Limb (tissue), 2 donors: ENCODE measurements at regions not wholly inside any gene's neighbourhood (a gene's known extent, or its start where the extent isn't known, plus 50 kb on each side); places are given as distances from the start of the nearest gene placed in this dataset.

ENCODE experiments used
- DNase-seq, 2 donors: peaks; one replicate each; pipeline ENCODE4 v3.0.0-alpha.2; 2016; ENCODE audit errors: extremely low spot score in 2 of 2

DNA sequence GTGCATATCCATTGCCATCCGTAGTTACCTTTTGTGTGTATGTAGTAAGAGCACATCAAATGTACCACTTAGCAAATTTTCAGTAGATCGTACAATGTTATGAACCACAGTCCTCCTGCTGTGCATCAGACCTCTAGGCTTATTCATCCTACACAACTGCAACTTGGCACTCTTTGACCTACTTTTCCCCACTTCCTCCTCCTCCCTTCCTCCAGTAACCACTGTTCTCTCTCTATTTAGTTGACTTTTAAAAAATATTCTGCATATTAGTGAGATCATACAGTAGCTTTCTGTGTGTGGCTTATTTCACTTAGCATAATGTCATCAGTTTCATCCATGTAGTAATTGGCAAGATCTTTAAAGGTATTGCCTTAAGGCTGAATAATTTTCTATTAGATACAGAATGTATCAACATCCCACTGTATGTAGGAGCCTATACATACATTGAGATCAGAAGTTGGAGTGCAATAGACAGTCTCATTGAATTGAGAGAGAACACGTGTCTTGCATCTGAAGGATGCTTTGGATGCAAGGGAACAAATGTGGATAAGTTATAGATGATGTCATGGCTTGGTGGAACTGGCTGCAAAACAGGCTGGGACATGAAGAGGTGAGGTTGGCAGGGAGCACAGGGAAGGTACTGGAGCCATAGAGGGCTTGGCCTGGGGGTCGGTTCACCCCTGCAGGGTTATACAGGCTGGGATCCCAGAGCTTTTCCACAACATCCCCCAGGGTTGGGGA, 83.0 kb upstream of the FAM180A start:
- DNase-seq = no peak

DNA sequence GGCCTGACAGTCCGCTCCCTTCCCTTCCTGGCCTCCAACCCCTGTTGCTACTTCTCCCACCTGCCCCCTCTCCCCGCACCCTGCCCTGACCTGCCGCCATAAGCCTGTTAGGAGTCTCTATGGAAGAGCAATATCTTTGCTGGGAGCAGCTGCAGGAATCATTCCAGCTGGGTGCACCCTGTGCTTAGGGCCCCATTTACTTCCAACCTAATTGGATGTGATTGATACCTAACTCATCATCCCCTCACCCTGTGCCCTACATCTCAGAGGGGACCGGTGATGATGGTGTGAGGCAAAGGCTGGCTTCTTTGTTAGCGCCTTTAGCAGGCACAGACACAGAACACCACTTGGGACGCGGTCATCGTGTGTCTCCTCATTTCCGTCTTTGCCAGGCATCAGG, 80.0 kb upstream of the FAM180A start:
- no peak for DNase-seq

DNA sequence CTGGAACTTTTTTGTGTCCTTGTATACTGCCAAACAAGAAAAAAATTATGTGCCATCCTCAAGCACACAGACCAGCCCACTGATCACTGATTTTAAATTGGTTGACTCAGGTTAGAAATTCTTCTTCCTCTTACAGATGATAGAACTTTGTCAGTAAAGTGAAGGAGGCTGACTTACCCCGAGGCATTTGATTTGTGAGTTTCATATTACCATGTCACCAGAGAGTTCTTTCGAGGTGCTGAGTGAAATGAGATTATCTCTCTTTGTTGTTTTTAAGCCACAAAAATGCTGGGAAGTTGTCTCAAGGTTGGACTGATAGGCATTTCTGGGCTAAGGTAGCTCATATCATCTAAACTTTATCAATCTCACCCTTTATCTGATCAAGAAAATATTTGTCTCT, 78.8 kb upstream of the FAM180A start:
- DNase-seq = no peak

DNA sequence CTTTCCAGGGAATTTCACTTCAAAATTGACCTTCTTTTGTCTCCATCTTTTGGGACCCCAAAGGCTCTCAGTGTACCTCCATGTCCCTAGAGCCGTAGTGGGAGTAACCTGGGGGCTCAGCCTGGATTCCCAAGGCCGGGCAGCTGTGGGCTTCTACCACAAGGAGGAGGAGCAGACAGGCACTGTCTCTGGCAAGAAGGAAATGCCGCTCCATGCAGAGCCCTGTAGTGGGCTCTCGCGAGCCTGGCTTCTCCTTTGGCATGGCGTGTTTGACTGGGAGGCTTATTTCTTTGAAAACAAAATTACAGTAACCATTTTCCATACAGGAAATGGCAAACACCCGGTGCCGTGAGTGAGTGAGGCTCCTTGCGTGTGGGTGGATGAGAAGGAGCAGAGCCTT, 76.8 kb upstream of the FAM180A start:
- no peak for DNase-seq

DNA sequence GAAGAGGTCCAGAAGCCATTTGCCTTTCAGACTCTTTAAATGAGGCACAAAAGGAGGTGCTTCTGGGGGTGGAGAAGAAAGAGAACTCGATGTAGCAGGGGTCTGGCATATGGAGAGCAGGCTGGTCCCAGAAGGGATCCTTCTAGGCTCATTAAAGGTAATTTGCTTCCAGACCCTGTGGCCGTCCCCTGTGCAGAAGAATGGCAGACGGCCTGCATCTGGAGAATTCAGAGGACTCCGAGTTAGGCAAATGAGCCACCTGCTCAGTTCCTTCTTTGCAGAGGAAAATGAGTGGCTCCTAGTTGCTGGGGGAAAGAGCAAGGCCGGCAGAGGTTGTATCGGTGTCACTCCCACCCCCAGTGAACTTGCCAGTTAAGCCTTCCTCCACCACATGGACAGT, 73.8 kb upstream of the FAM180A start:
- no peak for DNase-seq

DNA sequence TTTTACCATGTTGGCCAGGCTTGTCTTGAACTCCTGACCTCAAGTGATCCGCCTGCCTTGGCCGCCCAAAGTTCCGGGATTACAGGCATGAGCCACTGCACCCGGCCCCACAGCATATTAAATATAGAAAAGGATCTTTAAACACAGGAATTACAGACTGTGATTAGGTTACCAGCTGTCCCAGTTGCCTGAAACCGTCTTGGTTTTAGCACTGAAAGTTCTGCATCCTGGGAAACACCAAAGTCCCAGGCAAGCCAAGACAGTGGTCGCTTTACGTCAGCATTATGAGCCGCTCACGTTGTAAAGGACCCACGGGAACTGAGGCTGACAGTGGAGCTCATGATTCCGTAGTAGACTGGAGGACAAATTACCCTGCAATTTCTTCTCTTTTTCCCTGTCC, 69.0 kb upstream of the FAM180A start:
- peak in 1 of 2 donors; percentile 23 for DNase-seq

DNA sequence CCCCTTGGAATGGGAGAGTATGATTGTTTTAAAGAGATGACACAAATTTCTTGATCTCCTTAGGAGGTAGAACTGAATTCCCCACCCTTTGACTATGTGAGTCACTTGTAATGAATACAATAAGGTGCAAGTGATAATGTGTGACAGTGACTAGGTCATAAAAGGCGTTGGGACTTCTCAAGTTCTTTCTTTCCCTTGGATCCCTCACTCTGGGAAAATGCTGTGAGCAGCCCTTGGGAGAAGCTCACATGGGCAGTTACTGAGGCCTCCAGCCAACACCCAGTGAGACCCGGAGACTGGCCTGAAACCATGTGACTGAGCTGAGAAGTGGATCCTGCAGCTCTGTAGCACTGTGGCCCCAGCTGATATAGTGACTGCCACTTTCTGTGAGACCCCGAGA, 66.4 kb upstream of the FAM180A start:
- no peak for DNase-seq

DNA sequence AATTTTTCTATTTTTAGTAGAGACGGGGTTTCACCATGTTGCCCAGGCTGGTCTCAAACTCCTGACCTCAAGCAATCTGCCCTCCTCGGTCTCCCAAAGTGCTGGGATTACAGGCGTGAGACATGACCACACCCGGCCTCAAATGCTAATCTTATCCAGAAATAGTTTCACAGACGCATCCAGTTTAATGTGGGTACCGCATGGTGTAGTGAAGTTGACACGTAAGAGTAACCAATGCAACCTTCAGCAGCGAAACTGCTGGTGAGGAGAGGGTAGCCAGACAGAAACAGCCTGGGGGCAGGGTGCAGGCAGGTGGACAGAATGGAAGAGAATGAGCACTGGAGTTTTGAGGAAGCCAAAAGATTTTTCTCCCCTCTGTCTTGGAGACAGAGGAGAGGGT, 63.5 kb upstream of the FAM180A start:
- DNase-seq = no peak

GRCh38 chr7:135811506-135811905, 62.9 kb upstream of the FAM180A start:
- DNase-seq = no peak

DNA sequence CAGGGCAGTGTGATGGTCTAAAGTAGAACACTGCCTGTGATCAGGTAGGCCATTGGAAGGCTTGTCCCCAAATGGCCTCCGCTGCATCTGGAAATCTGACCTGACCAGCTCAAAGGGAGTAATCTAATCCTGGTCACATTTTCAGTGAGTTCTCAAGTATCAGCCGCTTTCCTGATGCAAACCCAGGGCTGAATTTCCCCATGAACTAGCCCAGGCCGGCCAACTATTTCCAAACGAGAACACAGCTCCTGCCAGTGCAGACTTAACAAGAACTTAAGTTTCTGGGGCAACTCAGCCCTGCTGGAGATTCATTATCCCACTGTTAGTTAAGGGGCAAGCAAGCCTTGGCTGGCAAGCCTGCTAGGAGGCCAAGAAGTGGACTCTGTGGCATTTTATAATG, 59.6 kb upstream of the FAM180A start:
- no peak for DNase-seq

- DNase-seq = no peak
Observed at GRCh38 chr7:135803143-135803542, 54.5 kb upstream of the FAM180A start.

GRCh38 chr7:135802697-135803096, 54.1 kb upstream of the FAM180A start:
- DNase-seq = no peak

DNA sequence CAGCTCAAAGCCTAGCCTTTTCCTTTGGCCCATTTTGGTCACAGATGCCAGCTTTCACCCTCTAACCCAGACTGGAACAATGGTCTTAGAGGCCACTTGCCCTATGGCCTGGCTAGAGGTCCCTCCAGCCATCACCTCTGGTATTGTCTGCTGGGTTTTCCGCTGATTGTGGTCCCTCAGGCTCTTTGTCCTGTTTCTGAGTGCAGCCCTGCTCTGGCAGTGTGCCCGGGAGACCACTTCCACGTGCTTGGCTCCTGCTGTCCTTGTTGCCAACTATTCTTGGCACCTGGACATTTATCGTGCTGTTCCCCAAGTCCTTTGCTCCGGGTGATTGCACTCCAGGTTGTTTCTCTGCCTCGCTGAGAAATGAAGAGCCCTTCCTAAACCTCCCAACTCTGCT, 53.3 kb upstream of the FAM180A start:
- DNase-seq = no peak

- DNase-seq = peak in 1 of 2 donors; percentile 87
Observed at GRCh38 chr7:135801045-135801693, 52.6 kb upstream of the FAM180A start.

- DNase-seq = no peak
Observed at GRCh38 chr7:135800560-135800959, 51.9 kb upstream of the FAM180A start.

DNA sequence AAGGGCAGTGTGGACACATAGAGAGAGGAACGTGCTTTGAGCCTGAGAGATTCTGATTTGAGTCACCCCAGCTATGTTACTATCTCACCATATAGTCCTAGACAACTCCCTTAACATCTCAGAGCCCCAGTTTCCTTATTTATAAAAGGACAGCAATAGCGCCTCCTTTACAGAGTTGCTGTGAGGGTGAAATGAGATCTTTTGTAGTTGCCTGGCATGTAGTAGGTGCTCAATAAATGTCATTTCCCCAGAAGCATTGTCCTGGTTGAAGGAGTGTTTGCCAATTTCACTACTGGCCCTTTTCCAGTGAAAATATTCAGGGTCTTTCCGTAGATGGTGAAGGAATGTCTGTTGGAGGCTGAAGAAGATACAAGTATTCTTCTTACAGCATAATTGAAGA, 51.3 kb upstream of the FAM180A start:
- DNase-seq = no peak
